PC-3 (cell line): ENCODE measurements at regions not wholly inside any gene's neighbourhood (a gene's known extent, or its start where the extent isn't known, plus 50 kb on each side); places are given as distances from the start of the nearest gene placed in this dataset.

Experiments used
- EZH2phosphoT487 ChIP-seq: fragments of 300-600 bp; sonication (generic); IDR thresholded peaks from 2 replicates; pipeline ENCODE4 v1.6.1; 2018; ENCODE audit warnings: mild to moderate bottlenecking, antibody characterized with exemption, low read length, borderline replicate concordance
- TF ChIP-seq, protein P1 (sequence below): fragments of 300-600 bp; sonication (generic); conservative IDR thresholded peaks from 2 replicates; pipeline ENCODE4 v1.5.1; 2017; ENCODE audit warnings: antibody characterized with exemption, low read depth, mild to moderate bottlenecking, low read length

DNA sequence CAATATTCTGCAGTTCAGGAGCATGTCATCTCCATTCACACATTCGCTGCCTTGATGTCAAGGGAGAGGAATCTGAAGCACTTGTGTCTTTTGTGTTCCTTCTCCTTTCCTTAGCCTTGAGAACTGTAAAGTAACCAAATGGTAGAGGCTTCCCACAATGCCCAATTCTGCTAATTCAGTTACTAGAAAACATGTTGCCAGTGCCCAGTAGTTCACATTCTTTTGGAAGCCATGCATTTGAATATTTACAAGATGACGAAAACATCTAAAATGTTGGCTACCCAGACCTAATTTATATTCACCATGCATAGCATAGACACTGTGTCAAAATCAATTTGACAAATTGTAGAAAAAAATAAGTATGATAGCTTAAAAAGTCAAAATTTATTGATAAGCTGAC, 852.7 kb upstream of the PHF14 start:
- TF ChIP-seq, protein P1, sequence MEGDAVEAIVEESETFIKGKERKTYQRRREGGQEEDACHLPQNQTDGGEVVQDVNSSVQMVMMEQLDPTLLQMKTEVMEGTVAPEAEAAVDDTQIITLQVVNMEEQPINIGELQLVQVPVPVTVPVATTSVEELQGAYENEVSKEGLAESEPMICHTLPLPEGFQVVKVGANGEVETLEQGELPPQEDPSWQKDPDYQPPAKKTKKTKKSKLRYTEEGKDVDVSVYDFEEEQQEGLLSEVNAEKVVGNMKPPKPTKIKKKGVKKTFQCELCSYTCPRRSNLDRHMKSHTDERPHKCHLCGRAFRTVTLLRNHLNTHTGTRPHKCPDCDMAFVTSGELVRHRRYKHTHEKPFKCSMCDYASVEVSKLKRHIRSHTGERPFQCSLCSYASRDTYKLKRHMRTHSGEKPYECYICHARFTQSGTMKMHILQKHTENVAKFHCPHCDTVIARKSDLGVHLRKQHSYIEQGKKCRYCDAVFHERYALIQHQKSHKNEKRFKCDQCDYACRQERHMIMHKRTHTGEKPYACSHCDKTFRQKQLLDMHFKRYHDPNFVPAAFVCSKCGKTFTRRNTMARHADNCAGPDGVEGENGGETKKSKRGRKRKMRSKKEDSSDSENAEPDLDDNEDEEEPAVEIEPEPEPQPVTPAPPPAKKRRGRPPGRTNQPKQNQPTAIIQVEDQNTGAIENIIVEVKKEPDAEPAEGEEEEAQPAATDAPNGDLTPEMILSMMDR, result no peak
- TF ChIP-seq EZH2phosphoT487, result no peak
